AG10803 (cell line): ENCODE measurements at regions not wholly inside any gene's neighbourhood (a gene's known extent, or its start where the extent isn't known, plus 50 kb on each side); places are given as distances from the start of the nearest gene placed in this dataset.

ENCODE experiments used
- DNase-seq: peaks from one replicate; pipeline ENCODE4 v3.0.0; 2010; ENCODE audit warnings: low read depth
- H3K4me3 ChIP-seq: 2 replicates; pipeline ENCODE4 v1.5.1; 2011; ENCODE audit warnings: mild to moderate bottlenecking, low read length, control low read depth
- TF ChIP-seq, protein P1 (sequence below): conservative IDR thresholded peaks from 2 replicates; pipeline ENCODE4 v1.5.1; 2011; ENCODE audit warnings: mild to moderate bottlenecking, low read length, control low read depth, inconsistent platforms

DNA sequence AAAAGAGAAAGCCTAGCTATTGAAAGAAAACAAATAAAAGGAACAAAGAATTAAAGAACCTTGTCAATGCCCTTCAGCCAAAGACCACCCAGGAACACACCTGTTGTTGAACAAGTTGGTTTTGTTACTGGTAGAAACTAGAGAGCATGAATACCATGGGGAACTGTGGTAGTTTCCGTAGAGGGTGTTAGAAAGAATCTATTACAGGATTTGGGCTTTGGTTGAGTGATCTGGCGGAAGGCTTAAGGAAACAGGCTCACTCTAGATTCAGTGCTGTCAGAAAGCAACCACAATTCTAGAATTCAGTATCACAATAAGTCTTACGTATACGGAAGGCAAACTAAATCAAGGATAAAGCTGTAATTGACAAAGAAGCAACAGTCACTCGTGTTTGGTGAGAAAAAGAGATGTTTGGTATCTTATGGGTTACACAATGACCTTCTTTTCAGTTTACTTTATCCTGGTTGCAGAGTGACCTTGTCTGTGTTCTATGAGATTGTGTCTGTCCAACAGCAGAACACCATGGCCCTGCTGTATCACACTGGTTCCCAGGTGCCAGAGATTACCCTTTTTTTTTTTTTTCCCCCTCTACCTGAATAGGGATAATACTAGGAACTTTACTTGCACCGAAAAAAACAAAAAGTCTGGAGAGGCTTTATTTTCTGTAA, 265.9 kb downstream of the SHQ1 start:
- TF ChIP-seq, protein P1, sequence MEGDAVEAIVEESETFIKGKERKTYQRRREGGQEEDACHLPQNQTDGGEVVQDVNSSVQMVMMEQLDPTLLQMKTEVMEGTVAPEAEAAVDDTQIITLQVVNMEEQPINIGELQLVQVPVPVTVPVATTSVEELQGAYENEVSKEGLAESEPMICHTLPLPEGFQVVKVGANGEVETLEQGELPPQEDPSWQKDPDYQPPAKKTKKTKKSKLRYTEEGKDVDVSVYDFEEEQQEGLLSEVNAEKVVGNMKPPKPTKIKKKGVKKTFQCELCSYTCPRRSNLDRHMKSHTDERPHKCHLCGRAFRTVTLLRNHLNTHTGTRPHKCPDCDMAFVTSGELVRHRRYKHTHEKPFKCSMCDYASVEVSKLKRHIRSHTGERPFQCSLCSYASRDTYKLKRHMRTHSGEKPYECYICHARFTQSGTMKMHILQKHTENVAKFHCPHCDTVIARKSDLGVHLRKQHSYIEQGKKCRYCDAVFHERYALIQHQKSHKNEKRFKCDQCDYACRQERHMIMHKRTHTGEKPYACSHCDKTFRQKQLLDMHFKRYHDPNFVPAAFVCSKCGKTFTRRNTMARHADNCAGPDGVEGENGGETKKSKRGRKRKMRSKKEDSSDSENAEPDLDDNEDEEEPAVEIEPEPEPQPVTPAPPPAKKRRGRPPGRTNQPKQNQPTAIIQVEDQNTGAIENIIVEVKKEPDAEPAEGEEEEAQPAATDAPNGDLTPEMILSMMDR, result no peak
- no peak for DNase-seq
- no peak overlapping the region for H3K4me3 ChIP-seq

DNA sequence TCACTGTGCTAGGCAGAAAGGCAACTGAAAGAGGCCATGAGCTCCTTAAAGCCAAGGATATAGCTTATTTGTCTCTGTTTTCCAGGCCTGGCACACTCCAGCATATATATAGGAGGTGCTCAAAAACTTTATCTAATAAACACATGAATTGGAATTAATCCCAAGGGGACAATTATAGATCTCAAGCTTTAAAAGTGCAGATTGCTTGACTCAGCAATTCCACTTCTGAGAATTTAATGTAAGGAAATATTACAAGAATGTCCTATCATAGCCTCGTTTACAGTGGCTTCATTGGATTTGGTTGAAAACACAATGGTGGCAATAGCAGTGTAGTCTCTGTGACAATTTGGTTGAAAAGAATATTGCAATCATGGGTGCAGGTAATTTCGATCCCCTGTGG, 267.3 kb downstream of the SHQ1 start:
- no peak for DNase-seq
- TF ChIP-seq, protein P1, result no peak
- H3K4me3 ChIP-seq, result no peak overlapping the region

DNA sequence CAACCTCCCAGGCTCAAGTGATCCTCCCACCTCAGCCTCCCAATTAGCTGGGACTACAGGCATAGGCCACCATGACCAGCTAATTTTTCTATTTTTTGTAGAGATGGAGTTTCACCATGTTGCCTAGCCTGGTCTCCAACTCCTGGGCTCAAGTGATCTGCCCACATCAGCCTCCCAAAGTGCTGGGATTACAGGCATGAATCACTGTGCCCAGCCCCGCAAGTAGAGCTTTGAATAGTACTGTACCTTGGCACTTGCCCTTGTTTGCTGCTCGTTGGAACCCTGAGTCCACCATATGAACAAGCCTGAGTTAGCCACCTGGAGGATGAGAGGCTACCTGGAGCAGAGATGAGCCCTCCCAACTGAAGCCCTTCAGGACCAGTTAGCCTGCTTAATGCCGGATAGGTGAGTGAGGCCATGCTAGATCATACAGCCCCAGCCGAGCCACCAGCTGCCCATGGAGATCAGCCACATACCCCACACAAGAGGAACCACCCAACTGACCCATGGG, 267.9 kb downstream of the SHQ1 start:
- TF ChIP-seq, protein P1, result no peak
- no peak overlapping the region for H3K4me3 ChIP-seq
- no peak for DNase-seq

DNA sequence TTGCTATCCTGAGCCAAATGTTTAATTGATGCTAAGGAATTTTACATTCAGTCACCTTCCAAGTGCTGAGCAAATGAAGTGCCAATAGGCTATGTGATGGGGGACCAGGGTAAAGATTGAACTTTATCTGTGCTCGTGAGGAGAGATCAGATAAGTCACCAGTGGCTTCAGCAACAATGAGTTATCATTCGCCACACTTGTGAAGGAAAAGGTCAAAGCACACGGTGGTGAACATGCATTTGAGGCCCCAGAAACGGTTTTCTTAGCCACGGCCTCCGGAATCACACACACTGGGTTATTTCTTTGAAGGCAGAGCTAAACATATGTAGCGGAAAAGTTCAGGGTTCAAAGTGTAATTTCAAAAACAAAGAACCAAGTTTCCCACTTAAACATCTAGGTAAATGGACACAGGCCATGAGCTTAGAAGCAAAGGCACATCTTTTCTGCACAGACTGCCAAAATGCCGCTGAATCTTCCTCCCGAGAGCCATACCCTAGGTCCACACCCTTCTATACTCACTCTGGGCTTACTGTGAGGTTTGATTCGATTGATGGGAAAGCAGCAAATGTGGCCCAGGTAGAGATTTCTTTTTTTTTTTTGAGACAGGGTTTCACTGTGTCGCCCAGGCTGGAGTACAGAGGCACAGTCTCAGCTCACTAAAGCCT, 268.5 kb downstream of the SHQ1 start:
- TF ChIP-seq, protein P1, result no peak
- no peak for DNase-seq
- no peak overlapping the region for H3K4me3 ChIP-seq

DNA sequence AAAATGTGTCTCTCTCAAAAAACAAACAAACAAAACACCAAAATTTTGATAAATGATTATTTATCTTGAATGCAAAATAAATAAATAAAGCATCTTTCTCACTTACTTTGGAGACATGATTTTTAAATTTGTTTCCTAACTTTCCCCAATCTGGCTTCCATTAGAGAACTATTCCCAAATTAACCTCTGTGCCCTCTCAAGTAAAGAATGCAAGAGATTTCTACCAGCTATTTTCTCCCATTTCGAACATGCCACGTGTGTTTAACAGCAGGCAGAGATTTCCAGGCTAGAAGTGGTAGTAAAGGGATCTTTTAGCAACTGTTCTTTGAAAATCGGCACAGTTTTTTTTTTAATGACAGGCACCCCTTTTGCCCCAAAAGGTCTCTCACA, 269.1 kb downstream of the SHQ1 start:
- peak; percentile 56 for DNase-seq
- no peak overlapping the region for H3K4me3 ChIP-seq
- TF ChIP-seq, protein P1, result no peak

DNA sequence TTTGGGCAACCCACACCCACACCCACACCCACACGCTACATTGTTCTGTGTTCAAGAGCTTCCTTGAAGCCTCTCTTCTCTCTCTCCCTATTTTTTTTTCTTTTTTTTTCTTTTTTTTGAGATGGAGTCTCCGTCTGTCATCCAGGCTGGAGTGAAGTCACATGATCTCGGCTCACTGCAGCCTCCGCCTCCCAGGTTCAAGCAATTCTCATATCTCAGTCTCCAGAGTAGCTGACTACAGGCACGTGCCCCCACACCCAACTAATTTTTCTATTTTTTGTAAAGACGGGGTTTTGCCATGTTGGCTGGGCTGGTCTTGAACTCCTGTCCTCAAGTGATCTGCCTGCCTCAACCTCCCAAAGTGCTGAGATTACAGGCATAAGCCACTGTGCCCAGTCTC, 271.1 kb downstream of the SHQ1 start:
- no peak for DNase-seq
- TF ChIP-seq, protein P1, result no peak
- no peak overlapping the region for H3K4me3 ChIP-seq

DNA sequence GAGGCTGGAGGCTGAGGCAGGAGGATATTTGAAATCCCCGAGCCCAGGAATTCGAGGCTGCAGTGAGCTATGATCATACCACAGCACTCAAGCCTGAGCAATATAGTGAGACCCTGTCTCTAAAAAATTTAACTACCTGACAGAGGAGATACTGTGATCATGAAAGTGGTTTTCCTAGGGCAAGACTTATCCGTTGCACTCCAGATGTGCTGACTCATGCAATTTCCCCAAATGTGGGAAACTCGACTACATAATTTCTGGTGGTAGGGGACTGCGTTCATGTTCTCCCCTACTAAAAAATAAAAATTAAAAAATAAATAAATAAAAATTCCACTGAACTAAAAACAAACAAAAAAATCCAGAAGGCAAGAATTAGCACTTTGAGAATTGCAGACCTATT, 271.7 kb downstream of the SHQ1 start:
- TF ChIP-seq, protein P1, result no peak
- no peak overlapping the region for H3K4me3 ChIP-seq
- DNase-seq, result no peak
